ENCODE measurements at regions not wholly inside any gene's neighbourhood (a gene's known extent, or its start where the extent isn't known, plus 50 kb on each side); places are given as distances from the start of the nearest gene placed in this dataset.

DNA sequence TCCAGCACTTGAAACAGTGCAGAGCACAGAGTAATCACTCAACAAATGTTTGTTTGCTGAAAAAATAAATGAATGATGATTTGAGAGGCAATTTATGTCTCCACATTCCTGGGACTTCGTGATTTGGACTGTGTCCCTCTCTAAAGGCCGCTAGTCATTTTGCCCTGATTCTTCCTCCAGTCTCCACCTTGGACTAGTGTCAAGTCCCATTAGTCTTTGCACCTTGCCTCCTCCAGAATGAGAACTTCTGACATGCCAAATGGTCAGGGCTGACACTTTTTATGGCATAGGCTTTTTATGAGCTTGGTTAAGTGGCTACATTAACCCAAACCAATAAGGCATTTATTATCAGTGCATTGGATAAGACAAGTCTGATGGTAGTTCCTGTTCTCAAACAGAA lies 65.1 kb upstream of the POF1B start:
- no peaks in the 10 kb centered on the region for H3K4me1 ChIP-seq (ENCODE audit: control insufficient read depth in 2 of 3, insufficient read depth in 2 of 3, low read depth in 1 of 3, low read length in 3 of 3)
- TF ChIP-seq, protein P1, sequence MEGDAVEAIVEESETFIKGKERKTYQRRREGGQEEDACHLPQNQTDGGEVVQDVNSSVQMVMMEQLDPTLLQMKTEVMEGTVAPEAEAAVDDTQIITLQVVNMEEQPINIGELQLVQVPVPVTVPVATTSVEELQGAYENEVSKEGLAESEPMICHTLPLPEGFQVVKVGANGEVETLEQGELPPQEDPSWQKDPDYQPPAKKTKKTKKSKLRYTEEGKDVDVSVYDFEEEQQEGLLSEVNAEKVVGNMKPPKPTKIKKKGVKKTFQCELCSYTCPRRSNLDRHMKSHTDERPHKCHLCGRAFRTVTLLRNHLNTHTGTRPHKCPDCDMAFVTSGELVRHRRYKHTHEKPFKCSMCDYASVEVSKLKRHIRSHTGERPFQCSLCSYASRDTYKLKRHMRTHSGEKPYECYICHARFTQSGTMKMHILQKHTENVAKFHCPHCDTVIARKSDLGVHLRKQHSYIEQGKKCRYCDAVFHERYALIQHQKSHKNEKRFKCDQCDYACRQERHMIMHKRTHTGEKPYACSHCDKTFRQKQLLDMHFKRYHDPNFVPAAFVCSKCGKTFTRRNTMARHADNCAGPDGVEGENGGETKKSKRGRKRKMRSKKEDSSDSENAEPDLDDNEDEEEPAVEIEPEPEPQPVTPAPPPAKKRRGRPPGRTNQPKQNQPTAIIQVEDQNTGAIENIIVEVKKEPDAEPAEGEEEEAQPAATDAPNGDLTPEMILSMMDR (IDR thresholded peaks at IDR 0.05; ENCODE audit: borderline replicate concordance, extremely low read depth, insufficient read depth), result no peak
- H3K9ac ChIP-seq (ENCODE audit: low read length in 3 of 3), result no peak overlapping the region
- no peak overlapping the region for H3K4me3 ChIP-seq (ENCODE audit: low read length in 3 of 3)
- no peaks in the 10 kb centered on the region for H3K36me3 ChIP-seq (ENCODE audit: control insufficient read depth in 2 of 3, insufficient read depth in 3 of 3, low read length in 3 of 3)
- H3K9me3 ChIP-seq (ENCODE audit: control insufficient read depth in 2 of 3, insufficient read depth in 1 of 3, low read length in 3 of 3), result no peaks in the 10 kb centered on the region
- DNase-seq (no peak), FAIRE-seq (no peak)
- intact Hi-C loops (cut with DNase I), result no loop called here
- H3K27me3 ChIP-seq (ENCODE audit: control insufficient read depth, insufficient read depth, low read length), result no peaks in the 10 kb centered on the region
- H3K27ac ChIP-seq (ENCODE audit: low read depth in 2 of 2, low read length in 2 of 2), result no peak overlapping the region

Data from kidney (tissue), 13 donors.